HCT116 (cell line): ENCODE measurements at regions not wholly inside any gene's neighbourhood (a gene's known extent, or its start where the extent isn't known, plus 50 kb on each side); places are given as distances from the start of the nearest gene placed in this dataset.
A peak's percentile ranks its signal among the peaks of the same experiment; 100 is the strongest.

Experiments
- ATAC-seq: fragments of 200-7000 bp; cut with Tn5 transposase; 2 replicates; pipeline ENCODE4 v1.9.1; 2020; ENCODE audit warnings: mild to moderate bottlenecking, moderate library complexity
- BruUV-seq: library from RNA; stranded (reverse); fragments of 400-500 nt; replicated peaks from 2 replicates; lab custom pipeline; 2021; lab: Mats Ljungman, UMichigan
- CTCF ChIA-PET: fragments of 300-600 bp; sonication (Branson Sonifier 250); formaldehyde crosslinking; loops from one replicate; lab custom pipeline; 2021; ENCODE audit warnings: antibody characterized with exemption; lab: Charles Lee
- POLR2A ChIA-PET: fragments of 300-600, 350-600 bp; sonication (Branson Sonifier 250); formaldehyde crosslinking; loops from one replicate; lab custom pipeline; 2021; ENCODE audit warnings: antibody characterized with exemption; lab: Charles Lee
- RAD21 ChIA-PET, 2 experiments: fragments of 300-600 bp; sonication (Branson Sonifier 250); formaldehyde crosslinking; loops; one replicate each; lab custom pipeline; 2023; ENCODE audit warnings: low total read pairs in 2 of 2; ENCODE audit not compliant: uncharacterized antibody in 2 of 2, unreplicated experiment in 2 of 2, low non-redundant PET in 1 of 2; lab: Charles Lee
- DNase-seq: peaks from one replicate; pipeline ENCODE4 v3.0.0-alpha.2; 2010; ENCODE audit warnings: low read depth, low spot score
- H2AFZ ChIP-seq: fragments of 200-600 bp; shearing (Covaris generic), sonication (generic); 2 replicates; pipeline ENCODE4 v1.6.1; 2017; ENCODE audit warnings: low read depth, mixed run types, mixed read lengths, antibody characterized with exemption, low read length; ENCODE audit not compliant: poor library complexity, severe bottlenecking
- H3K27ac ChIP-seq: 2 replicates; pipeline ENCODE4 v1.5.1; 2012; ENCODE audit warnings: low read depth, low read length
- H3K27me3 ChIP-seq: fragments of 200-600 bp; sonication (generic); 2 replicates; pipeline ENCODE4 v1.6.1; 2016; ENCODE audit warnings: mixed run types, low read length, mixed read lengths; ENCODE audit not compliant: insufficient read depth
- H3K36me3 ChIP-seq, 2 experiments: fragments of 200-500 bp in 1 of 2; fragments of 200-600 bp in 1 of 2; sonication (Bioruptor generic) in 1 of 2; sonication (generic) in 1 of 2; 2 replicates each; pipeline versions ENCODE4 v1.5.1 to v1.6.1; 2014 to 2016; ENCODE audit warnings: low read length in 2 of 2, inconsistent platforms in 1 of 2, mixed read lengths in 1 of 2, mixed run types in 1 of 2; ENCODE audit not compliant: insufficient read depth in 2 of 2, control insufficient read depth in 1 of 2
- H3K4me1 ChIP-seq, 2 experiments: fragments of 200-600 bp in 1 of 2; sonication (generic) in 1 of 2; 2 replicates each; pipeline versions ENCODE4 v1.5.1 to v1.6.1; 2012 to 2017; ENCODE audit warnings: low read length in 2 of 2, inconsistent platforms in 1 of 2, mild to moderate bottlenecking in 1 of 2, mixed read lengths in 1 of 2, mixed run types in 1 of 2, moderate library complexity in 1 of 2; ENCODE audit not compliant: insufficient read depth in 2 of 2, control insufficient read depth in 1 of 2
- H3K4me2 ChIP-seq: fragments of 200-600 bp; sonication (generic); 2 replicates; pipeline ENCODE4 v1.6.1; 2017; ENCODE audit warnings: mixed run types, low read length, mixed read lengths
- H3K4me3 ChIP-seq, 2 experiments: fragments of 200-600 bp in 1 of 2; sonication (generic) in 1 of 2; replicated peaks in 1 of 2; 2 replicates each; pipeline ENCODE4 v1.5.1; 2011 to 2016; ENCODE audit warnings: low read length in 2 of 2, control low read depth in 1 of 2, low read depth in 1 of 2, mild to moderate bottlenecking in 1 of 2, mixed read lengths in 1 of 2, mixed run types in 1 of 2
- H3K79me2 ChIP-seq: fragments of 200-600 bp; sonication (generic); 2 replicates; pipeline ENCODE4 v1.6.1; 2017; ENCODE audit warnings: mild to moderate bottlenecking, mixed run types, low read length, moderate library complexity, mixed read lengths; ENCODE audit not compliant: insufficient read depth
- H3K9ac ChIP-seq: fragments of 200-600 bp; sonication (generic); 2 replicates; pipeline ENCODE4 v1.6.1; 2016; ENCODE audit warnings: low read length, mixed read lengths
- H3K9me2 ChIP-seq: fragments of 200-600 bp; sonication (generic), shearing (Covaris generic); 2 replicates; pipeline ENCODE4 v1.6.1; 2017; ENCODE audit warnings: mixed run types, mild to moderate bottlenecking, moderate library complexity; ENCODE audit not compliant: insufficient read depth
- H3K9me3 ChIP-seq, 2 experiments: fragments of 200-500 bp in 1 of 2; fragments of 200-600 bp in 1 of 2; sonication (Bioruptor generic) in 1 of 2; sonication (generic) in 1 of 2; 2 replicates each; pipeline ENCODE4 v1.6.1; 2014 to 2017; ENCODE audit warnings: low read length in 2 of 2, mixed read lengths in 2 of 2, inconsistent platforms in 1 of 2, low read depth in 1 of 2, mild to moderate bottlenecking in 1 of 2, mixed run types in 1 of 2, moderate library complexity in 1 of 2; ENCODE audit not compliant: control insufficient read depth in 1 of 2, insufficient read depth in 1 of 2
- H4K20me1 ChIP-seq: fragments of 200-600 bp; sonication (generic), shearing (Covaris generic); 2 replicates; pipeline ENCODE4 v1.6.1; 2017; ENCODE audit warnings: mixed run types, mild to moderate bottlenecking, moderate library complexity; ENCODE audit not compliant: insufficient read depth
- JUND ChIP-seq: IDR thresholded peaks from 2 replicates; pipeline ENCODE4 v1.6.1; 2012
- SRF ChIP-seq: IDR thresholded peaks from 2 replicates; pipeline ENCODE4 v1.6.1; 2012; ENCODE audit warnings: low read depth
- intact Hi-C: fragments of 100-400 bp; cut with micrococcal nuclease; formaldehyde crosslinking; loops from 2 replicates; pipeline ENCODE4 v1.10.0; 2022
- TF ChIP-seq, protein P1 (sequence below), 3 experiments: fragments of 200-600 bp in 1 of 3; sonication (generic) in 1 of 3; IDR thresholded peaks in 2 of 3; conservative IDR thresholded peaks in 1 of 3; 2 replicates each; pipeline ENCODE4 v1.5.1; 2012 to 2017; ENCODE audit warnings: low read depth in 2 of 3, low read length in 2 of 3, antibody characterized with exemption in 1 of 3, borderline replicate concordance in 1 of 3, control low read depth in 1 of 3, mild to moderate bottlenecking in 1 of 3, mixed read lengths in 1 of 3, mixed run types in 1 of 3, moderate library complexity in 1 of 3; ENCODE audit not compliant: insufficient read depth in 1 of 3

DNA sequence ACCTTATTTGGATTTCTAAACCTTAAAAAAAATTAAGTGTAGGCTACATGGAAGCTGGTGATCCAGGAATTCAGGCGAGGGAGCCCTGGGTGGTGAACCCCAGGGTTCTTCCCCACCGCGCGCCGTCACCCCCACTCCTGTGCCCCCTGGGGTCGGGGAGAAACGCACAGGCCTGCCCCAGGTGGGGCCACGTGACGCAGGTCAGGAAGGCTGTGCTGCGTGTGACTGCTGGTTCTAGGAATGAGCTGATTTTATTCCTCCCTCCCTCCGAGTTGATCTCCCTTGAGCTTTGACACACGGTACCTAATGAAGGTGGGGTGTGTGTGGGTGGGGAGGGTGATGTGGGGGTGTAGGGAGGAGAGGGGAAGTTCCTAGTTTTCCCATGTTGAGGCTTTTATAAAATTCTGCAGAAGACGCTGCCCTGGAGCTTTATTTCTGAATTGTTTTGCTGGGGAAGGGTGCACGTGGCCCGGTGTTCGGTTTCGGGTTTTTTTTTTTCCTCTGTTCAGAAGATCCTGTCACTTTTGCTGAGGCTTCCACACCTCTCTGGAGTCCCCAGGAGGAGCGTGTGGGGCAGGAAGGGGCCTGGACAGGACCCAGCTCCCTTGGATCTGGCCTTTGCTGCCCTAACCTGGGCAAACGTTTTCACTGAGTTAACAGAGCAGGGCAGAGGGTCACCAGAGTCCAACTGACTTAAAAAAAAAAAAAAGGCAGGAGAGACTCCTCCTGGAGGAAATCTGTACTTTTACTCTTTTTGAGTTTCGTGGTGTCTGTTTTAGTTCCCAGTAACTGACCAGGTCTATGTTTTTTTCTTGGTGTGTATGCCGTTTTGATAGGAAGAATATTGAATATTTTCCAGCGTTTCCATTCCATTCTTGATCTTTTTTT, 55.8 kb upstream of the GSE1 start:
- H3K27ac ChIP-seq = peak overlapping the region; percentile 18
- ChIA-PET CTCF (interaction anchor here (0.8 to 1.8 kb wide), 9 partner anchors 43 to 141 kb away, joined by 3 to 13 read pairs (median 9); no protein-coding TSS in a partner anchor), POLR2A (interaction anchor here (1.2 to 1.6 kb wide), 3 partner anchors 12 to 56 kb away, joined by 4 read pairs; partner anchors contain the start of gene GSE1), RAD21 (interaction anchor here in 1 of 2 experiments (1.1 kb wide), 1 partner anchor 54 kb away, joined by 6 read pairs; no protein-coding TSS in a partner anchor)
- DNase-seq (no peak), ATAC-seq (0 out of 2 replicates have a peak, but pooled peaks have one; percentile 12)
- peak overlapping the region; percentile 94 for H3K4me2 ChIP-seq
- H3K79me2 ChIP-seq = 0 out of 2 replicates have a peak, but pooled peaks cover 3% of the 10 kb centered on the region
- intact Hi-C loops = loop anchor here (10.0 kb wide), 1 partner anchor 133 kb away; no protein-coding TSS in a partner anchor
- peak overlapping the region; percentile 59 for H2AFZ ChIP-seq
- peak overlapping the region; percentile 75 to 83 for H3K4me3 ChIP-seq
- H3K36me3 ChIP-seq = no peaks in the 10 kb centered on the region
- BruUV-seq = TSS peak; percentile 25
- no peaks in the 10 kb centered on the region for H3K9me3 ChIP-seq
- peak overlapping the region; percentile 70 for H3K9ac ChIP-seq
- TF ChIP-seq SRF (no peak), JUND (no peak)
- TF ChIP-seq, protein P1, sequence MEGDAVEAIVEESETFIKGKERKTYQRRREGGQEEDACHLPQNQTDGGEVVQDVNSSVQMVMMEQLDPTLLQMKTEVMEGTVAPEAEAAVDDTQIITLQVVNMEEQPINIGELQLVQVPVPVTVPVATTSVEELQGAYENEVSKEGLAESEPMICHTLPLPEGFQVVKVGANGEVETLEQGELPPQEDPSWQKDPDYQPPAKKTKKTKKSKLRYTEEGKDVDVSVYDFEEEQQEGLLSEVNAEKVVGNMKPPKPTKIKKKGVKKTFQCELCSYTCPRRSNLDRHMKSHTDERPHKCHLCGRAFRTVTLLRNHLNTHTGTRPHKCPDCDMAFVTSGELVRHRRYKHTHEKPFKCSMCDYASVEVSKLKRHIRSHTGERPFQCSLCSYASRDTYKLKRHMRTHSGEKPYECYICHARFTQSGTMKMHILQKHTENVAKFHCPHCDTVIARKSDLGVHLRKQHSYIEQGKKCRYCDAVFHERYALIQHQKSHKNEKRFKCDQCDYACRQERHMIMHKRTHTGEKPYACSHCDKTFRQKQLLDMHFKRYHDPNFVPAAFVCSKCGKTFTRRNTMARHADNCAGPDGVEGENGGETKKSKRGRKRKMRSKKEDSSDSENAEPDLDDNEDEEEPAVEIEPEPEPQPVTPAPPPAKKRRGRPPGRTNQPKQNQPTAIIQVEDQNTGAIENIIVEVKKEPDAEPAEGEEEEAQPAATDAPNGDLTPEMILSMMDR (IDR thresholded peaks at IDR 0.05 in 2 of 3, conservative IDR thresholded peaks at IDR 0.05 in 1 of 3; ENCODE audit: borderline replicate concordance in 1 of 3, insufficient read depth in 1 of 3, low read depth in 2 of 3, low read length in 2 of 3) = 0 out of 6 replicates have a peak, but pooled peaks of 2 of the 3 experiments have one; percentile 7 to 15
- no peaks in the 10 kb centered on the region for H3K27me3 ChIP-seq
- no peaks in the 10 kb centered on the region for H3K9me2 ChIP-seq
- H3K4me1 ChIP-seq = peaks cover 54 to 64% of the 10 kb centered on the region in 2 experiments
- no peaks in the 10 kb centered on the region for H4K20me1 ChIP-seq
